Endodermal cell (in vitro differentiated cells): ENCODE measurements at regions not wholly inside any gene's neighbourhood (a gene's known extent, or its start where the extent isn't known, plus 50 kb on each side); places are given as distances from the start of the nearest gene placed in this dataset.

Experiments used
- DNase-seq: peaks from one replicate; pipeline ENCODE4 v3.0.0-alpha.2; 2017
- H3K27ac ChIP-seq: 2 replicates; pipeline ENCODE4 v1.5.1; 2013; ENCODE audit warnings: mild to moderate bottlenecking, low read depth, low read length, moderate library complexity
- H3K27me3 ChIP-seq: 2 replicates; pipeline ENCODE4 v1.6.1; 2013; ENCODE audit warnings: mild to moderate bottlenecking, low read length, moderate library complexity; ENCODE audit not compliant: insufficient read depth, control insufficient read depth, poor library complexity, severe bottlenecking
- H3K36me3 ChIP-seq: 2 replicates; pipeline ENCODE4 v1.7.0; 2013; ENCODE audit warnings: mild to moderate bottlenecking, low read length, moderate library complexity; ENCODE audit not compliant: control insufficient read depth, insufficient read depth
- H3K4me1 ChIP-seq: one replicate; pipeline ENCODE4 v1.7.0; 2013; ENCODE audit warnings: low read length; ENCODE audit not compliant: control insufficient read depth, insufficient read depth
- H3K4me3 ChIP-seq: 2 replicates; pipeline ENCODE4 v1.5.1; 2013; ENCODE audit warnings: mild to moderate bottlenecking, low read length, moderate library complexity
- H3K9ac ChIP-seq: 2 replicates; pipeline ENCODE4 v1.6.1; 2013; ENCODE audit warnings: mild to moderate bottlenecking, low read length, moderate library complexity; ENCODE audit not compliant: poor library complexity, severe bottlenecking; ENCODE audit errors: extremely low read depth
- H3K9me3 ChIP-seq: 2 replicates; pipeline ENCODE4 v1.6.1; 2013; ENCODE audit warnings: mild to moderate bottlenecking, low read length, moderate library complexity; ENCODE audit not compliant: control insufficient read depth
- H3K27ac Mint-ChIP-seq: 2 replicates; pipeline ENCODE4 v1.8.0; 2020; ENCODE audit warnings: mixed read lengths
- H3K27me3 Mint-ChIP-seq: 2 replicates; pipeline ENCODE4 v1.8.0; 2021; ENCODE audit warnings: mild to moderate bottlenecking, mixed read lengths; ENCODE audit not compliant: insufficient read depth
- H3K36me3 Mint-ChIP-seq: 2 replicates; pipeline ENCODE4 v1.8.0; 2020; ENCODE audit warnings: low read depth, mixed read lengths
- H3K4me1 Mint-ChIP-seq: 2 replicates; pipeline ENCODE4 v1.8.0; 2020; ENCODE audit warnings: mixed read lengths
- H3K4me3 Mint-ChIP-seq: 2 replicates; pipeline ENCODE4 v1.8.0; 2020; ENCODE audit warnings: mild to moderate bottlenecking, moderate library complexity, mixed read lengths
- H3K9me3 Mint-ChIP-seq: 2 replicates; pipeline ENCODE4 v1.8.0; 2020; ENCODE audit warnings: mild to moderate bottlenecking, mixed read lengths
- WGBS, 2 experiments: methylation state at CpG; one replicate each; pipeline versions ENCODE4 v1.1.5 to v1.1.7; 2013; ENCODE audit warnings: missing lambda C conversion rate in 2 of 2, mixed read lengths in 1 of 2; ENCODE audit not compliant: insufficient coverage in 1 of 2, insufficient read length in 1 of 2; 5-methylcytosine and 5-hydroxymethylcytosine counted together
- TF ChIP-seq, protein P1 (sequence below): fragments of 200-600 bp; sonication (generic); conservative IDR thresholded peaks from 2 replicates; pipeline ENCODE4 v1.5.0; 2021; ENCODE audit warnings: antibody characterized with exemption, mild to moderate bottlenecking

DNA sequence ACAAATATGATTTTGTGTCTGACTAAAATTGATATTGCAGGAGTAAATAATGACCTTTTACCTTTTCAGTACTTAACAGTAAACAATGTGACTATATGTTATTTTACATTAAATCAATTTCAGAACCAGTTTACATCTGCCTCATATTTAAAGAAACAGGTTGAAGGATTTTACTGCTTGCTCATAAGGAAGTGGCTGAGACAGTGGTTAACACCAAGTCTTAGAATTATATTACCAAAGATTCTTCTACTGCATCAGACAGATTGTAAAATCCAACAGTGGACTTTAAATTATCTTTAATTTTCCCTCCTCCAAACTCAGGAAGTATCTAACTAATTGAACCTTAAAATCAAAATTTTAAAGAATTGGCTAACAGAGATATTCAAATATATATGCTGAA is 1929.9 kb downstream of the PCDH9 start:
- H3K4me1 ChIP-seq: no peaks in the 10 kb centered on the region
- H3K4me1 Mint-ChIP-seq: no peaks in the 10 kb centered on the region
- no peak overlapping the region for H3K4me3 Mint-ChIP-seq
- H3K9me3 Mint-ChIP-seq: no peaks in the 10 kb centered on the region
- no peak overlapping the region for H3K4me3 ChIP-seq
- no peaks in the 10 kb centered on the region for H3K36me3 ChIP-seq
- H3K27me3 ChIP-seq: no peaks in the 10 kb centered on the region
- no peaks in the 10 kb centered on the region for H3K36me3 Mint-ChIP-seq
- H3K27ac ChIP-seq: no peak overlapping the region
- H3K9ac ChIP-seq: no peak overlapping the region
- no peak overlapping the region for H3K27ac Mint-ChIP-seq
- H3K9me3 ChIP-seq: no peaks in the 10 kb centered on the region
- TF ChIP-seq, protein P1, sequence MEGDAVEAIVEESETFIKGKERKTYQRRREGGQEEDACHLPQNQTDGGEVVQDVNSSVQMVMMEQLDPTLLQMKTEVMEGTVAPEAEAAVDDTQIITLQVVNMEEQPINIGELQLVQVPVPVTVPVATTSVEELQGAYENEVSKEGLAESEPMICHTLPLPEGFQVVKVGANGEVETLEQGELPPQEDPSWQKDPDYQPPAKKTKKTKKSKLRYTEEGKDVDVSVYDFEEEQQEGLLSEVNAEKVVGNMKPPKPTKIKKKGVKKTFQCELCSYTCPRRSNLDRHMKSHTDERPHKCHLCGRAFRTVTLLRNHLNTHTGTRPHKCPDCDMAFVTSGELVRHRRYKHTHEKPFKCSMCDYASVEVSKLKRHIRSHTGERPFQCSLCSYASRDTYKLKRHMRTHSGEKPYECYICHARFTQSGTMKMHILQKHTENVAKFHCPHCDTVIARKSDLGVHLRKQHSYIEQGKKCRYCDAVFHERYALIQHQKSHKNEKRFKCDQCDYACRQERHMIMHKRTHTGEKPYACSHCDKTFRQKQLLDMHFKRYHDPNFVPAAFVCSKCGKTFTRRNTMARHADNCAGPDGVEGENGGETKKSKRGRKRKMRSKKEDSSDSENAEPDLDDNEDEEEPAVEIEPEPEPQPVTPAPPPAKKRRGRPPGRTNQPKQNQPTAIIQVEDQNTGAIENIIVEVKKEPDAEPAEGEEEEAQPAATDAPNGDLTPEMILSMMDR: no peak
- DNase-seq: no peak
- peaks cover 4% of the 10 kb centered on the region for H3K27me3 Mint-ChIP-seq

DNA sequence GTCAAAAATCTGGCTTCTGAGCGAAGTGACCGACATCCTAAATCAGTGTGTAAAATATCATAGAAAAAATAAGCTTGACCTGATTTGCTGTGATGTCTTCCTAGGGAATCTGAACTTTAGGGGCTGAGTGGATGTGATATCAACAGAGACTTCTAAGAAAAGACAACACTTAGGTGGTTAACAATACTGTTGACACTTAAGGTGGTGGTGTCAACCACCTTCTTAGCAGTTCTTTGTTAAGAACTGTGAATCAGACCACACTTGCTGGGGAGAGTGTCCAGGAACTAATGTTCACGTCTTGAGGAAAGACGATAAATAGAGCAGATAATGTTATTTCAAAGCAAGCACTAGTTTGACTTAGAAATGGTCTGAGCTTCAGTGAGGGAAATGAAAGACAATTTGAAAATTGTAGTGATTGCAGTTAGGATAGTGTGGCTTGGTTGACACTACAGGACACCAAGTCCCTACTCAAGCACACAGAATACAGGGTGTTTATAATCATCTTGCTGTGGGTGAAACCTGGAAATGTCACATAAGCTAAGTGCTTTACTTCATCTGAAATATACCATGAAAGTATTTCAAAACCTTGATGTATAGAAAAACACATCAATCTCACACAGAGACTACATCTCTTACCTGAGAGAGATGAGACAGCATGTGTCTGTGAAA is 1936.5 kb downstream of the PCDH9 start:
- TF ChIP-seq, protein P1: no peak
- no peak overlapping the region for H3K4me3 Mint-ChIP-seq
- Histone ChIP-seq H3K9ac (no peak overlapping the region), H3K4me1 (peaks cover 2% of the 10 kb centered on the region), H3K9me3 (no peaks in the 10 kb centered on the region), H3K27ac (no peak overlapping the region), H3K36me3 (no peaks in the 10 kb centered on the region), H3K27me3 (no peaks in the 10 kb centered on the region), H3K4me3 (no peak overlapping the region)
- 87 to 92% methylated on average over 4 of the region's 4 CpGs for WGBS, 2 experiments
- H3K4me1 Mint-ChIP-seq: peaks cover 15% of the 10 kb centered on the region
- no peaks in the 10 kb centered on the region for H3K9me3 Mint-ChIP-seq
- no peak for DNase-seq
- no peaks in the 10 kb centered on the region for H3K36me3 Mint-ChIP-seq
- H3K27ac Mint-ChIP-seq: no peak overlapping the region
- peaks cover 4% of the 10 kb centered on the region for H3K27me3 Mint-ChIP-seq

DNA sequence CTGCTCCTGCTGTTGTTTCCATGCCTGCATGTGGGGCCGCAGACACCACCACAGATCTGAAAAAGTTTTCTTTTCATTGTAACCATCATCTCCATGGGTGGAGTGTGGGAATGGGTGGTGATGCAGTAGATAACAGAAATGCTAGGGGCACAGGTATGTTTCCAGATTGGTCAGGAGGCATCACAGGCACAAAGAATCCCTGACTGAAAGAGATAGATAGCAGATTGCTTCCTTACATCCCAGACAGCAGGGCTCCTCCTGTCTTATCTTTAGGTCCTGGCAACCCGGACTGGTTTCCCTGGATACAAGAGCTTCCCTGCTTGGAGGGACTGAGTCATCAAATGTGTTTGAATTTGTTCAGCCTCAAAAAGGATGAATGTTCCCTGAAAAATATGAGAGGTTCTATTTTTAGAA is 1937.6 kb downstream of the PCDH9 start:
- H3K9me3 ChIP-seq: no peaks in the 10 kb centered on the region
- peak; percentile 72 for DNase-seq
- H3K36me3 ChIP-seq: no peaks in the 10 kb centered on the region
- H3K4me1 ChIP-seq: peaks cover 2% of the 10 kb centered on the region
- no peak overlapping the region for H3K4me3 ChIP-seq
- no peak overlapping the region for H3K9ac ChIP-seq
- Mint-ChIP-seq H3K27ac (no peak overlapping the region), H3K27me3 (peaks cover 4% of the 10 kb centered on the region), H3K36me3 (no peaks in the 10 kb centered on the region), H3K4me1 (peaks cover 15% of the 10 kb centered on the region), H3K4me3 (no peak overlapping the region), H3K9me3 (no peaks in the 10 kb centered on the region)
- peak overlapping the region; percentile 1 for H3K27ac ChIP-seq
- WGBS, 2 experiments: 50% methylated on average over 2 of the region's 2 CpGs; no CpG with 5 or more reads in 1 of the 2 experiments
- TF ChIP-seq, protein P1: no peak
- no peaks in the 10 kb centered on the region for H3K27me3 ChIP-seq
